ENCODE measurements at regions not wholly inside any gene's neighbourhood (a gene's known extent, or its start where the extent isn't known, plus 50 kb on each side); places are given as distances from the start of the nearest gene placed in this dataset.

DNA sequence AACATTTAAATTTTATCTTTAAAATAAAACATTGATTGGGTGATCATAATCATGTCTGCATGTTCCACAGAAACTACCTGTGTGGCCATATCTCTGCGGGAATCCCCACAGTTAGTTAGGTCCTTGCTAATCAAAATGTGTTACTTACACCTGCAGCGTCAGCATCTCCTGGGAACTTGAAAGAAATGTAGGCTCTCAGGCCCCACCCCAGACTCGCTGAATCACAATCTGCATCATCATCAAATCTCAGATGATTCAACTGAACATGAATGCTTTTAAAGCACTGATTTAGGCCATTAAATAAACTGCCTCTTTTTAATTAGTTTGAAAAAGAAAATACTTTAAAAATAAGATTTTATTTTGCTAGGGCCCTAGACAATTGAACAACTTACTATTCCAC lies 577.8 kb downstream of the PYDC2 start:
- TF ChIP-seq, protein P1, sequence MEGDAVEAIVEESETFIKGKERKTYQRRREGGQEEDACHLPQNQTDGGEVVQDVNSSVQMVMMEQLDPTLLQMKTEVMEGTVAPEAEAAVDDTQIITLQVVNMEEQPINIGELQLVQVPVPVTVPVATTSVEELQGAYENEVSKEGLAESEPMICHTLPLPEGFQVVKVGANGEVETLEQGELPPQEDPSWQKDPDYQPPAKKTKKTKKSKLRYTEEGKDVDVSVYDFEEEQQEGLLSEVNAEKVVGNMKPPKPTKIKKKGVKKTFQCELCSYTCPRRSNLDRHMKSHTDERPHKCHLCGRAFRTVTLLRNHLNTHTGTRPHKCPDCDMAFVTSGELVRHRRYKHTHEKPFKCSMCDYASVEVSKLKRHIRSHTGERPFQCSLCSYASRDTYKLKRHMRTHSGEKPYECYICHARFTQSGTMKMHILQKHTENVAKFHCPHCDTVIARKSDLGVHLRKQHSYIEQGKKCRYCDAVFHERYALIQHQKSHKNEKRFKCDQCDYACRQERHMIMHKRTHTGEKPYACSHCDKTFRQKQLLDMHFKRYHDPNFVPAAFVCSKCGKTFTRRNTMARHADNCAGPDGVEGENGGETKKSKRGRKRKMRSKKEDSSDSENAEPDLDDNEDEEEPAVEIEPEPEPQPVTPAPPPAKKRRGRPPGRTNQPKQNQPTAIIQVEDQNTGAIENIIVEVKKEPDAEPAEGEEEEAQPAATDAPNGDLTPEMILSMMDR (IDR thresholded peaks at IDR 0.05) = no peak
- no peak for TF ChIP-seq POLR2A (IDR thresholded peaks at IDR 0.05)

All from adrenal gland (tissue), 5 donors.